H9 (cell line): ENCODE measurements at regions not wholly inside any gene's neighbourhood (a gene's known extent, or its start where the extent isn't known, plus 50 kb on each side); places are given as distances from the start of the nearest gene placed in this dataset.

Experiments
- DNase-seq: peaks from one replicate; pipeline ENCODE4 v3.0.0-alpha.2; 2017
- H2AFZ ChIP-seq: one replicate; pipeline ENCODE4 v1.6.1; 2013; ENCODE audit warnings: mild to moderate bottlenecking, low read length, control low read depth, moderate library complexity
- H2AK5ac ChIP-seq: 2 replicates; pipeline ENCODE4 v1.6.1; 2013; ENCODE audit warnings: low read length, control low read depth, mixed read lengths; ENCODE audit not compliant: insufficient read length
- H2BK120ac ChIP-seq: one replicate; pipeline ENCODE4 v1.6.1; 2013; ENCODE audit warnings: low read depth, mild to moderate bottlenecking, low read length, control low read depth, inconsistent platforms; ENCODE audit not compliant: poor library complexity, severe bottlenecking
- H2BK12ac ChIP-seq: 2 replicates; pipeline ENCODE4 v1.6.1; 2013; ENCODE audit warnings: low read length, control low read depth, mixed read lengths, low read depth; ENCODE audit not compliant: insufficient read length
- H2BK15ac ChIP-seq: 2 replicates; pipeline ENCODE4 v1.6.1; 2013; ENCODE audit warnings: low read depth, low read length, control low read depth
- H2BK20ac ChIP-seq: one replicate; pipeline ENCODE4 v1.6.1; 2013; ENCODE audit warnings: low read depth, mild to moderate bottlenecking, low read length, control low read depth, inconsistent platforms; ENCODE audit not compliant: poor library complexity, severe bottlenecking
- H2BK5ac ChIP-seq: 2 replicates; pipeline ENCODE4 v1.6.1; 2013; ENCODE audit warnings: low read length, control low read depth, mixed read lengths; ENCODE audit not compliant: insufficient read length
- H3K14ac ChIP-seq: 2 replicates; pipeline ENCODE4 v1.6.1; 2013; ENCODE audit warnings: low read length, control low read depth; ENCODE audit not compliant: insufficient read depth
- H3K18ac ChIP-seq: 2 replicates; pipeline ENCODE4 v1.6.1; 2013; ENCODE audit warnings: low read depth, mild to moderate bottlenecking, mixed read lengths, low read length, control low read depth; ENCODE audit not compliant: insufficient read length
- H3K23ac ChIP-seq: 2 replicates; pipeline ENCODE4 v1.6.1; 2013; ENCODE audit warnings: low read length, control low read depth, mixed read lengths, low read depth; ENCODE audit not compliant: insufficient read length
- H3K23me2 ChIP-seq: 2 replicates; pipeline ENCODE4 v1.6.1; 2013; ENCODE audit warnings: low read depth, mild to moderate bottlenecking, mixed read lengths, low read length, control low read depth; ENCODE audit not compliant: insufficient read length, poor library complexity, severe bottlenecking
- H3K27ac ChIP-seq: 2 replicates; pipeline ENCODE4 v1.5.1; 2013; ENCODE audit warnings: low read length, control low read depth, mixed read lengths, low read depth; ENCODE audit not compliant: insufficient read length
- H3K27me3 ChIP-seq: 2 replicates; pipeline ENCODE4 v1.6.1; 2013; ENCODE audit warnings: low read length, control low read depth, inconsistent platforms; ENCODE audit not compliant: insufficient read depth
- H3K4ac ChIP-seq: 2 replicates; pipeline ENCODE4 v1.6.1; 2013; ENCODE audit warnings: low read depth, mild to moderate bottlenecking, control low read depth, inconsistent platforms, low read length, moderate library complexity
- H3K4me1 ChIP-seq: 2 replicates; pipeline ENCODE4 v1.6.1; 2013; ENCODE audit warnings: low read length, control low read depth, inconsistent platforms; ENCODE audit not compliant: insufficient read depth
- H3K4me2 ChIP-seq: 2 replicates; pipeline ENCODE4 v1.6.1; 2013; ENCODE audit warnings: low read length, control low read depth, mixed read lengths; ENCODE audit not compliant: insufficient read length, insufficient read depth
- H3K56ac ChIP-seq: 2 replicates; pipeline ENCODE4 v1.6.1; 2013; ENCODE audit warnings: low read depth, mild to moderate bottlenecking, mixed read lengths, low read length, control low read depth; ENCODE audit not compliant: insufficient read length
- H3K79me1 ChIP-seq: 2 replicates; pipeline ENCODE4 v1.6.1; 2013; ENCODE audit warnings: low read depth, mild to moderate bottlenecking, moderate library complexity, low read length, control low read depth, inconsistent platforms; ENCODE audit not compliant: insufficient read depth, poor library complexity, severe bottlenecking
- H3K79me2 ChIP-seq: 2 replicates; pipeline ENCODE4 v1.6.1; 2013; ENCODE audit warnings: low read length, control low read depth, inconsistent platforms; ENCODE audit not compliant: insufficient read depth
- H3K9ac ChIP-seq: 2 replicates; pipeline ENCODE4 v1.6.1; 2013; ENCODE audit warnings: low read length, control low read depth, mixed read lengths; ENCODE audit not compliant: insufficient read length; ENCODE audit errors: extremely low read depth
- H3K9me3 ChIP-seq: one replicate; pipeline ENCODE4 v1.6.1; 2013; ENCODE audit warnings: low read depth, low read length, inconsistent platforms; ENCODE audit not compliant: control insufficient read depth
- H3T11ph ChIP-seq: one replicate; pipeline ENCODE4 v1.6.1; 2013; ENCODE audit warnings: mild to moderate bottlenecking, low read length, control low read depth, inconsistent platforms
- H4K20me1 ChIP-seq: one replicate; pipeline ENCODE4 v1.6.1; 2013; ENCODE audit not compliant: control insufficient read depth, insufficient read length, insufficient read depth
- H4K5ac ChIP-seq: 2 replicates; pipeline ENCODE4 v1.6.1; 2013; ENCODE audit warnings: low read depth, mild to moderate bottlenecking, mixed read lengths, low read length, control low read depth; ENCODE audit not compliant: insufficient read length
- H4K8ac ChIP-seq: replicated peaks from 2 replicates; pipeline ENCODE4 v1.6.1; 2013; ENCODE audit warnings: low read length, control low read depth, mixed read lengths, low read depth; ENCODE audit not compliant: insufficient read length
- H4K91ac ChIP-seq: 2 replicates; pipeline ENCODE4 v1.6.1; 2013; ENCODE audit warnings: low read depth, mild to moderate bottlenecking, moderate library complexity, mixed read lengths, low read length, control low read depth; ENCODE audit not compliant: insufficient read length
- H3K27ac Mint-ChIP-seq, 3 experiments: 2 replicates in 2 of 3; 3 replicates in 1 of 3; pipeline ENCODE4 v1.8.0; 2020 to 2021; ENCODE audit warnings: mixed read lengths in 3 of 3, mild to moderate bottlenecking in 1 of 3, moderate library complexity in 1 of 3
- H3K27me3 Mint-ChIP-seq: 2 replicates; pipeline ENCODE4 v1.8.0; 2021; ENCODE audit warnings: low read depth, mild to moderate bottlenecking, moderate library complexity, mixed read lengths
- H3K36me3 Mint-ChIP-seq, 3 experiments: 2 replicates in 2 of 3; 3 replicates in 1 of 3; pipeline ENCODE4 v1.8.0; 2020 to 2021; ENCODE audit warnings: low read depth in 3 of 3, mixed read lengths in 3 of 3; ENCODE audit not compliant: insufficient read depth in 1 of 3
- H3K4me1 Mint-ChIP-seq, 2 experiments: 2 replicates each; pipeline ENCODE4 v1.8.0; 2020; ENCODE audit warnings: mixed read lengths in 2 of 2
- H3K4me3 Mint-ChIP-seq, 2 experiments: 2 replicates in 1 of 2; 3 replicates in 1 of 2; pipeline ENCODE4 v1.8.0; 2020 to 2021; ENCODE audit warnings: mild to moderate bottlenecking in 2 of 2, mixed read lengths in 2 of 2, moderate library complexity in 1 of 2
- H3K9me3 Mint-ChIP-seq, 2 experiments: 2 replicates in 1 of 2; 3 replicates in 1 of 2; pipeline ENCODE4 v1.8.0; 2020; ENCODE audit warnings: mild to moderate bottlenecking in 2 of 2, mixed read lengths in 2 of 2, moderate library complexity in 1 of 2
- CTCF ChIP-seq: fragments of 200-600 bp; sonication (generic); conservative IDR thresholded peaks from 3 replicates; pipeline ENCODE4 v1.8.0; 2021; ENCODE audit warnings: antibody characterized with exemption, mild to moderate bottlenecking
- WGBS: extraction: QIAGEN DNeasy Blood & Tissue Kit; methylation state at CpG from one replicate; pipeline ENCODE4 v1.1.7; 2013; ENCODE audit warnings: missing lambda C conversion rate, low lambda C conversion rate, mixed read lengths; ENCODE audit not compliant: insufficient read length; ENCODE audit errors: extremely low coverage; 5-methylcytosine and 5-hydroxymethylcytosine counted together

GRCh38 chr10:120983721-120984120, 132.6 kb downstream of the WDR11 start:
- no peak overlapping the region for H3K4me2 ChIP-seq
- peaks cover 6 to 29% (median 14%) of the 10 kb centered on the region in 3 experiments for H3K36me3 Mint-ChIP-seq
- no peak overlapping the region for H3T11ph ChIP-seq
- no peak overlapping the region for H3K9ac ChIP-seq
- no peaks in the 10 kb centered on the region for H3K79me1 ChIP-seq
- no peak overlapping the region for H3K27ac ChIP-seq
- H2BK5ac ChIP-seq, result no peak overlapping the region
- H3K9me3 Mint-ChIP-seq, result peaks cover 22 to 30% of the 10 kb centered on the region in 2 experiments
- no peaks in the 10 kb centered on the region for H4K20me1 ChIP-seq
- no peak overlapping the region for H3K18ac ChIP-seq
- no peak overlapping the region for H2AK5ac ChIP-seq
- no peak overlapping the region for H4K91ac ChIP-seq
- H3K14ac ChIP-seq, result no peak overlapping the region
- H4K8ac ChIP-seq, result no peak overlapping the region
- H4K5ac ChIP-seq, result no peak overlapping the region
- TF ChIP-seq CTCF, result no peak
- H3K79me2 ChIP-seq, result no peaks in the 10 kb centered on the region
- no peak overlapping the region for H3K4ac ChIP-seq
- no peak overlapping the region for H3K56ac ChIP-seq
- peaks cover 17% of the 10 kb centered on the region for H3K9me3 ChIP-seq
- H2BK12ac ChIP-seq, result no peak overlapping the region
- H2BK20ac ChIP-seq, result no peak overlapping the region
- H3K23me2 ChIP-seq, result peaks cover 9% of the 10 kb centered on the region
- H3K27me3 ChIP-seq, result peaks cover 5% of the 10 kb centered on the region; the same call in 1 of the 2 replicates
- no peak overlapping the region for H3K4me3 Mint-ChIP-seq
- H3K4me1 Mint-ChIP-seq, result peaks cover 36 to 39% of the 10 kb centered on the region in 2 experiments
- peaks cover 9% of the 10 kb centered on the region for H3K4me1 ChIP-seq
- DNase-seq, result no peak
- no peak overlapping the region for H3K23ac ChIP-seq
- no peak overlapping the region for H2BK15ac ChIP-seq
- no peak overlapping the region for H2BK120ac ChIP-seq
- H3K27ac Mint-ChIP-seq, result no peak overlapping the region; a peak in 1 of 7 replicates
- peaks cover 34% of the 10 kb centered on the region for H3K27me3 Mint-ChIP-seq
- H2AFZ ChIP-seq, result no peak overlapping the region
- no CpG with 5 or more reads among the region's 2 CpGs for WGBS
